NCI-H1092 treated with DMSO at 0.1 percent for 48 hours (cell line): ENCODE measurements at regions not wholly inside any gene's neighbourhood (a gene's known extent, or its start where the extent isn't known, plus 50 kb on each side); places are given as distances from the start of the nearest gene placed in this dataset.

Source experiments
- DNase-seq: peaks from one replicate; lab custom pipeline; 2025; lab: John Stamatoyannopoulos, UW

- DNase-seq, result no peak
Measured at GRCh38 chr7:18413447-18413846, 82.1 kb upstream of the HDAC9 start.

- DNase-seq, result no peak
Measured at GRCh38 chr7:18414885-18415284, 80.7 kb upstream of the HDAC9 start.

GRCh38 chr7:18416988-18417387, 78.6 kb upstream of the HDAC9 start:
- no peak for DNase-seq

GRCh38 chr7:18419456-18419855, 76.1 kb upstream of the HDAC9 start:
- DNase-seq, result no peak

GRCh38 chr7:18420108-18420507, 75.4 kb upstream of the HDAC9 start:
- DNase-seq, result no peak

GRCh38 chr7:18420748-18421147, 74.8 kb upstream of the HDAC9 start:
- no peak for DNase-seq

GRCh38 chr7:18421297-18422002, 74.1 kb upstream of the HDAC9 start:
- no peak for DNase-seq

- DNase-seq, result no peak
Measured at GRCh38 chr7:18425227-18425626, 70.3 kb upstream of the HDAC9 start.

- no peak for DNase-seq
Measured at GRCh38 chr7:18425838-18426445, 69.6 kb upstream of the HDAC9 start.

- no peak for DNase-seq
Measured at GRCh38 chr7:18426564-18427226, 68.9 kb upstream of the HDAC9 start.

- DNase-seq, result no peak
Measured at GRCh38 chr7:18429547-18429946, 66.0 kb upstream of the HDAC9 start.

- no peak for DNase-seq
Measured at GRCh38 chr7:18430810-18431209, 64.7 kb upstream of the HDAC9 start.

- DNase-seq, result no peak
Measured at GRCh38 chr7:18434171-18434570, 61.4 kb upstream of the HDAC9 start.

GRCh38 chr7:18437101-18437500, 58.4 kb upstream of the HDAC9 start:
- no peak for DNase-seq

GRCh38 chr7:18440934-18441333, 54.6 kb upstream of the HDAC9 start:
- DNase-seq, result no peak

- DNase-seq, result no peak
Measured at GRCh38 chr7:18444826-18445225, 50.7 kb upstream of the HDAC9 start.

GRCh38 chr7:18445483-18445882, 50.1 kb upstream of the HDAC9 start:
- DNase-seq, result no peak
